ENCODE measurements at regions not wholly inside any gene's neighbourhood (a gene's known extent, or its start where the extent isn't known, plus 50 kb on each side); places are given as distances from the start of the nearest gene placed in this dataset.

GRCh38 chr4:34417160-34417559 lies 1827.2 kb downstream of the ARAP2 start:
- no peak overlapping the region for H2AK5ac ChIP-seq (ENCODE audit: insufficient read length, low read length)
- H3K36me3 Mint-ChIP-seq (ENCODE audit: insufficient read depth in 1 of 3, low read depth in 3 of 3), result peaks cover 0 to 7% (median 4%) of the 10 kb centered on the region in 3 experiments; a peak in 5 of 7 replicates

More at GRCh38 chr4:34417160-34417559, 1827.2 kb downstream of the ARAP2 start:
- Mint-ChIP-seq H3K4me3 (no peak overlapping the region), H3K27me3 (ENCODE audit: low read depth) (no peaks in the 10 kb centered on the region; the same call in 1 of the 2 replicates), H3K27ac (no peak overlapping the region), H3K4me1 (peaks cover 3% of the 10 kb centered on the region in 2 experiments; a peak in 2 of 4 replicates), H3K9me3 (peaks cover 2 to 10% of the 10 kb centered on the region in 2 experiments; a peak in 4 of 5 replicates)
- no peak overlapping the region for H3K27ac ChIP-seq (ENCODE audit: insufficient read length, low read depth, low read length)
- no peaks in the 10 kb centered on the region for H3K9me3 ChIP-seq (ENCODE audit: control insufficient read depth, low read depth, low read length)
- no peak overlapping the region for H2BK12ac ChIP-seq (ENCODE audit: insufficient read length, low read depth, low read length)
- DNase-seq, result no peak
- no peak overlapping the region for H3K9ac ChIP-seq (ENCODE audit: extremely low read depth, insufficient read length, low read length)
- TF ChIP-seq CTCF (conservative IDR thresholded peaks at IDR 0.05), result no peak
- H3K4me1 ChIP-seq (ENCODE audit: insufficient read depth, low read length), result no peaks in the 10 kb centered on the region
- H3K56ac ChIP-seq (ENCODE audit: insufficient read length, low read depth, low read length), result no peak overlapping the region
- no peak overlapping the region for H2BK120ac ChIP-seq (ENCODE audit: low read depth, low read length, poor library complexity, severe bottlenecking)
- no peak overlapping the region for H2AFZ ChIP-seq (ENCODE audit: low read length)
- no peaks in the 10 kb centered on the region for H3K23me2 ChIP-seq (ENCODE audit: insufficient read length, low read depth, low read length, poor library complexity, severe bottlenecking)
- no peak overlapping the region for H4K5ac ChIP-seq (ENCODE audit: insufficient read length, low read depth, low read length)
- no peaks in the 10 kb centered on the region for H4K20me1 ChIP-seq (ENCODE audit: control insufficient read depth, insufficient read depth, insufficient read length)
- H3K79me1 ChIP-seq (ENCODE audit: insufficient read depth, low read depth, low read length, poor library complexity, severe bottlenecking), result no peaks in the 10 kb centered on the region
- no peak overlapping the region for H4K8ac ChIP-seq (replicated peaks; ENCODE audit: insufficient read length, low read depth, low read length)
- no peak overlapping the region for H2BK20ac ChIP-seq (ENCODE audit: low read depth, low read length, poor library complexity, severe bottlenecking)
- no peak overlapping the region for H2BK15ac ChIP-seq (ENCODE audit: low read depth, low read length)
- no peak overlapping the region for H3K23ac ChIP-seq (ENCODE audit: insufficient read length, low read depth, low read length)
- H3K79me2 ChIP-seq (ENCODE audit: insufficient read depth, low read length), result no peaks in the 10 kb centered on the region
- no peak overlapping the region for H4K91ac ChIP-seq (ENCODE audit: insufficient read length, low read depth, low read length)
- H3K18ac ChIP-seq (ENCODE audit: insufficient read length, low read depth, low read length), result no peak overlapping the region
- H3T11ph ChIP-seq (ENCODE audit: low read length), result no peak overlapping the region
- H2BK5ac ChIP-seq (ENCODE audit: insufficient read length, low read length), result no peak overlapping the region
- H3K4me2 ChIP-seq (ENCODE audit: insufficient read depth, insufficient read length, low read length), result no peak overlapping the region
- no peak overlapping the region for H3K14ac ChIP-seq (ENCODE audit: insufficient read depth, low read length)
- H3K27me3 ChIP-seq (ENCODE audit: insufficient read depth, low read length), result no peaks in the 10 kb centered on the region
- H3K4ac ChIP-seq (ENCODE audit: low read depth, low read length), result no peak overlapping the region
- no CpG with 5 or more reads among the region's 3 CpGs for WGBS (ENCODE audit: extremely low coverage, insufficient read length, low lambda C conversion rate)

Measured in H9 (cell line).